ENCODE measurements at regions not wholly inside any gene's neighbourhood (a gene's known extent, or its start where the extent isn't known, plus 50 kb on each side); places are given as distances from the start of the nearest gene placed in this dataset.
"Not testable (repeated sequence)": the region's sequence is repeated elsewhere in the genome, so short reads cannot be mapped to it uniquely, and the experiment has no call there.

- DNase-seq: no peak
Observed at GRCh38 chr1:220942278-220942677, 63.0 kb downstream of the HLX start.

- DNase-seq: not testable (repeated sequence)
Observed at GRCh38 chr1:220942914-220943313, 63.7 kb downstream of the HLX start.

GRCh38 chr1:220943319-220943996 is 64.2 kb downstream of the HLX start:
- DNase-seq: peak; percentile 26 to 42

GRCh38 chr1:220950576-220950975 is 71.3 kb downstream of the HLX start:
- no peak for DNase-seq

- no peak for DNase-seq
Observed at GRCh38 chr1:220952961-220953643, 73.9 kb downstream of the HLX start.

GRCh38 chr1:220954321-220955075 is 75.3 kb downstream of the HLX start:
- DNase-seq: no peak

- DNase-seq: no peak
Observed at GRCh38 chr1:220955116-220955515, 75.9 kb downstream of the HLX start.

GRCh38 chr1:220956501-220957232 is 77.4 kb downstream of the HLX start:
- DNase-seq: no peak

- DNase-seq: no peak
Observed at GRCh38 chr1:220957233-220957605, 78.0 kb downstream of the HLX start.

- DNase-seq: no peak
Observed at GRCh38 chr1:220958234-220958633, 79.0 kb downstream of the HLX start.

GRCh38 chr1:220962031-220962751 is 82.9 kb downstream of the HLX start:
- DNase-seq: no peak

GRCh38 chr1:220966041-220966440 is 86.8 kb downstream of the HLX start:
- no peak for DNase-seq

GRCh38 chr1:220966473-220966872 is 87.2 kb downstream of the HLX start:
- DNase-seq: no peak

- DNase-seq: no peak
Observed at GRCh38 chr1:220966881-220967611, 87.8 kb downstream of the HLX start.

- DNase-seq: no peak
Observed at GRCh38 chr1:220967911-220968310, 88.7 kb downstream of the HLX start.

GRCh38 chr1:220969281-220969680 is 90.0 kb downstream of the HLX start:
- not testable (repeated sequence) for DNase-seq

- DNase-seq: peak in 1 of 2 experiments; percentile 21
Observed at GRCh38 chr1:220970311-220970710, 91.1 kb downstream of the HLX start.

- DNase-seq: no peak
Observed at GRCh38 chr1:220971221-220971620, 92.0 kb downstream of the HLX start.

GRCh38 chr1:220974431-220974830 is 95.2 kb downstream of the HLX start:
- no peak for DNase-seq

GRCh38 chr1:220976390-220976789 is 97.1 kb downstream of the HLX start:
- no peak for DNase-seq

- no peak for DNase-seq
Observed at GRCh38 chr1:220979371-220979770, 100.1 kb downstream of the HLX start.

GRCh38 chr1:220982686-220983085 is 103.4 kb downstream of the HLX start:
- DNase-seq: no peak
